ENCODE measurements at regions not wholly inside any gene's neighbourhood (a gene's known extent, or its start where the extent isn't known, plus 50 kb on each side); places are given as distances from the start of the nearest gene placed in this dataset.

DNA sequence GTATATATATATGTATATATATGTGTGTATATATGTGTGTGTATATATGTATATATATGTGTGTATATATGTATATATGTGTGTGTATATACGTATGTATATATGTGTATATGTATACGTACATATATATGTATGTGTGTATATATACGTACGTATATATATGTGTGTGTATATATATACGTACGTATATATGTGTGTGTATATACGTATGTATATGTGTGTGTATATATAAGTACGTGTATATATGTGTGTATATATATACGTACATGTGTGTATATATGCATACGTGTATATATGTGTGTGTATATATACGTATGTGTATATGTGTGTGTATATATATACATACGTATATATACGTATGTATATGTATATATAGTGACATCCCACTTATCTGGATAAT, 154.4 kb downstream of the CDRT15L2 start:
- TF ChIP-seq, protein P1, sequence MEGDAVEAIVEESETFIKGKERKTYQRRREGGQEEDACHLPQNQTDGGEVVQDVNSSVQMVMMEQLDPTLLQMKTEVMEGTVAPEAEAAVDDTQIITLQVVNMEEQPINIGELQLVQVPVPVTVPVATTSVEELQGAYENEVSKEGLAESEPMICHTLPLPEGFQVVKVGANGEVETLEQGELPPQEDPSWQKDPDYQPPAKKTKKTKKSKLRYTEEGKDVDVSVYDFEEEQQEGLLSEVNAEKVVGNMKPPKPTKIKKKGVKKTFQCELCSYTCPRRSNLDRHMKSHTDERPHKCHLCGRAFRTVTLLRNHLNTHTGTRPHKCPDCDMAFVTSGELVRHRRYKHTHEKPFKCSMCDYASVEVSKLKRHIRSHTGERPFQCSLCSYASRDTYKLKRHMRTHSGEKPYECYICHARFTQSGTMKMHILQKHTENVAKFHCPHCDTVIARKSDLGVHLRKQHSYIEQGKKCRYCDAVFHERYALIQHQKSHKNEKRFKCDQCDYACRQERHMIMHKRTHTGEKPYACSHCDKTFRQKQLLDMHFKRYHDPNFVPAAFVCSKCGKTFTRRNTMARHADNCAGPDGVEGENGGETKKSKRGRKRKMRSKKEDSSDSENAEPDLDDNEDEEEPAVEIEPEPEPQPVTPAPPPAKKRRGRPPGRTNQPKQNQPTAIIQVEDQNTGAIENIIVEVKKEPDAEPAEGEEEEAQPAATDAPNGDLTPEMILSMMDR (IDR thresholded peaks at IDR 0.05; ENCODE audit: poor library complexity), result no peak
- no peak for TF ChIP-seq EZH2 (IDR thresholded peaks at IDR 0.05; ENCODE audit: borderline replicate concordance)

Data from hepatocyte (in vitro differentiated cells).